Heart left ventricle (tissue), 14 donors: ENCODE measurements at regions not wholly inside any gene's neighbourhood (a gene's known extent, or its start where the extent isn't known, plus 50 kb on each side); places are given as distances from the start of the nearest gene placed in this dataset.

Source experiments
- ATAC-seq, 4 donors: fragments of 200-7000 bp; cut with Tn5 transposase; one replicate each; pipeline ENCODE4 v1.9.1; 2020 to 2022; ENCODE audit warnings: moderate library complexity in 4 of 4, mild to moderate bottlenecking in 3 of 4, moderate number of reproducible peaks in 1 of 4
- DNase-seq, 5 donors: peaks; one replicate each; pipeline ENCODE4 v3.0.0-alpha.2; 2020
- H3K27ac ChIP-seq, 12 donors: fragments of 200-600 bp; sonication (generic) in 4 of 12; one replicate each; pipeline versions ENCODE4 v1.5.0 to v1.8.0; 2016 to 2022; ENCODE audit warnings: mild to moderate bottlenecking in 2 of 12
- H3K27me3 ChIP-seq, 9 donors: fragments of 200-600 bp; sonication (generic) in 2 of 9; one replicate each; pipeline versions ENCODE4 v1.5.1 to v1.8.0; 2016 to 2022; ENCODE audit warnings: mild to moderate bottlenecking in 3 of 9
- H3K36me3 ChIP-seq, 9 donors: fragments of 200-600 bp; sonication (generic) in 2 of 9; one replicate each; pipeline versions ENCODE4 v1.5.0 to v1.8.0; 2018 to 2022; ENCODE audit warnings: mild to moderate bottlenecking in 2 of 9
- H3K4me1 ChIP-seq, 12 donors: fragments of 200-600 bp; sonication (generic) in 4 of 12; one replicate each; pipeline versions ENCODE4 v1.5.0 to v1.8.0; 2016 to 2022; ENCODE audit warnings: mild to moderate bottlenecking in 3 of 12
- H3K4me3 ChIP-seq, 12 donors: fragments of 200-600 bp; sonication (generic) in 4 of 12; one replicate each; pipeline versions ENCODE4 v1.5.0 to v1.8.0; 2017 to 2022; ENCODE audit warnings: mild to moderate bottlenecking in 9 of 12, moderate library complexity in 4 of 12
- H3K9me3 ChIP-seq, 12 donors: fragments of 200-600 bp; sonication (generic) in 4 of 12; one replicate each; pipeline versions ENCODE4 v1.5.0 to v1.8.0; 2016 to 2022; ENCODE audit warnings: mild to moderate bottlenecking in 1 of 12
- POLR2A ChIP-seq, 2 donors: fragments of 450-650 bp; IDR thresholded peaks; one replicate each; pipeline ENCODE4 v1.6.1; 2017; ENCODE audit warnings: antibody characterized with exemption in 2 of 2, mild to moderate bottlenecking in 2 of 2, moderate library complexity in 2 of 2
- intact Hi-C, 10 donors: fragments of 100-400 bp; cut with DNase I; formaldehyde crosslinking; loops; one replicate each; pipeline versions ENCODE4 v1.11.1 to v1.14.2; 2022
- microRNA counts, 2 donors: library from miRNA; unstranded; fragments of <30 nt; microRNA quantifications; one replicate each; lab custom pipeline; 2016
- microRNA-seq, 4 donors: library from miRNA; unstranded; fragments of <30 nt; microRNA quantifications; one replicate each; pipeline versions ENCODE4 to v1.2.0, GENCODE V29; 2017 to 2020
- TF ChIP-seq, protein P1 (sequence below), 12 donors: fragments of 200-600 bp; sonication (generic) in 4 of 12; IDR thresholded peaks; one replicate each; pipeline versions ENCODE4 v1.5.0 to v1.8.0; 2018 to 2022; ENCODE audit warnings: antibody characterized with exemption in 12 of 12, mild to moderate bottlenecking in 5 of 12
- donor health status: ischemic (EF 13 %, LVEDD 7.1; RV severe dilation, severe dysfunction).
- donor health status: DM: no; HTN: yes; CAD: no.
- donor health status: DM: no; HTN: no; CAD: no.
- donor health status: ischemic (EF 25% LVEDD 6.9; RV normal size, moderate dysfunction).
- donor health status: ischemic (EF 25% LVEDD 5.7; RV mildly dilated, moderate dysfunction).
- donor health status: DM: yes; HTN: yes; CAD: no.
- donor health status: ischemic (EF 35%, LVEDD 5.7; RV mildly dilated, moderate dysfunction).
- donor health status: nonischemic (EF 11% LVEDD 7.7; RV severe dilation, severe dysfunction).
- donor health status: DM: yes; HTN: yes; CAD: no.
- donor health status: PGD.
- donor health status: ischemic (EF 29% LVEDD 5.4; RV normal size, mild dysfunction).
- donor health status: nonischemic (EF 23%, LVEDD 6.1; RV moderate dilation, normal function).

DNA sequence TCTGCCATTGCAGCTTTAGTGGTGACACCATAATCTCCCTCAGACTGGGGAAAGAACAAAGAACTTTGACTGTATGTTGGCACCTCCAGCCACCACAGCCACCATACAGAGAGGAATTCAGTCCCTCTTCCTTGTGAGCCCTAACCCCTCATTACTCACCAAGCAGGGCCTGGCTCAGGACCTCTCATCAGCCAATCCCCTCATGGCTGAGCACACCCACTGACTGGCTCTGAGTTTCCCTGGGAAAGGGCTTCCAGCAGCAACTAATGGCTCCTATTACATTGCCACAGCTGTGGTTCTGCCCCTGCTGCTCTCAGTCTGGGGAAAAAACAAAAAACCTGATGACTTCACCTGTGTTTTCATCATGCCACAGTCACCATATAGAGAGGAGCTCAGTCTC, 1482.6 kb downstream of the FAM133A start:
- DNase-seq (no peak), ATAC-seq (no peak)
- Histone ChIP-seq H3K27ac (no peak overlapping the region), H3K36me3 (no peaks in the 10 kb centered on the region), H3K4me1 (no peaks in the 10 kb centered on the region), H3K9me3 (no peaks in the 10 kb centered on the region), H3K27me3 (peaks cover 0 to 9% (median 0%) of the 10 kb centered on the region in 9 donors), H3K4me3 (no peak overlapping the region)
- TF ChIP-seq, protein P1, sequence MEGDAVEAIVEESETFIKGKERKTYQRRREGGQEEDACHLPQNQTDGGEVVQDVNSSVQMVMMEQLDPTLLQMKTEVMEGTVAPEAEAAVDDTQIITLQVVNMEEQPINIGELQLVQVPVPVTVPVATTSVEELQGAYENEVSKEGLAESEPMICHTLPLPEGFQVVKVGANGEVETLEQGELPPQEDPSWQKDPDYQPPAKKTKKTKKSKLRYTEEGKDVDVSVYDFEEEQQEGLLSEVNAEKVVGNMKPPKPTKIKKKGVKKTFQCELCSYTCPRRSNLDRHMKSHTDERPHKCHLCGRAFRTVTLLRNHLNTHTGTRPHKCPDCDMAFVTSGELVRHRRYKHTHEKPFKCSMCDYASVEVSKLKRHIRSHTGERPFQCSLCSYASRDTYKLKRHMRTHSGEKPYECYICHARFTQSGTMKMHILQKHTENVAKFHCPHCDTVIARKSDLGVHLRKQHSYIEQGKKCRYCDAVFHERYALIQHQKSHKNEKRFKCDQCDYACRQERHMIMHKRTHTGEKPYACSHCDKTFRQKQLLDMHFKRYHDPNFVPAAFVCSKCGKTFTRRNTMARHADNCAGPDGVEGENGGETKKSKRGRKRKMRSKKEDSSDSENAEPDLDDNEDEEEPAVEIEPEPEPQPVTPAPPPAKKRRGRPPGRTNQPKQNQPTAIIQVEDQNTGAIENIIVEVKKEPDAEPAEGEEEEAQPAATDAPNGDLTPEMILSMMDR (IDR thresholded peaks at IDR 0.05): no peak
- TF ChIP-seq POLR2A (IDR thresholded peaks at IDR 0.05): no peak
- intact Hi-C loops: no loop called here

MicroRNAs encoded in the stretch of these regions (microRNA counts, 767-probe panel; counts per million panel counts)
- 0 to 71.6 counts per million in 2 donors for microRNA hsa-miR-548m (lab: Ali Mortazavi, UCI)

Small RNAs in the stretch of these regions (microRNA-seq; reads per million reads assigned to microRNA genes)
- 0 reads per million in 4 donors for gene MIR548M
